ENCODE measurements at regions not wholly inside any gene's neighbourhood (a gene's known extent, or its start where the extent isn't known, plus 50 kb on each side); places are given as distances from the start of the nearest gene placed in this dataset.
A peak's percentile ranks its signal among the peaks of the same experiment; 100 is the strongest.
"Not testable (repeated sequence)": the region's sequence is repeated elsewhere in the genome, so short reads cannot be mapped to it uniquely, and the experiment has no call there.

DNA sequence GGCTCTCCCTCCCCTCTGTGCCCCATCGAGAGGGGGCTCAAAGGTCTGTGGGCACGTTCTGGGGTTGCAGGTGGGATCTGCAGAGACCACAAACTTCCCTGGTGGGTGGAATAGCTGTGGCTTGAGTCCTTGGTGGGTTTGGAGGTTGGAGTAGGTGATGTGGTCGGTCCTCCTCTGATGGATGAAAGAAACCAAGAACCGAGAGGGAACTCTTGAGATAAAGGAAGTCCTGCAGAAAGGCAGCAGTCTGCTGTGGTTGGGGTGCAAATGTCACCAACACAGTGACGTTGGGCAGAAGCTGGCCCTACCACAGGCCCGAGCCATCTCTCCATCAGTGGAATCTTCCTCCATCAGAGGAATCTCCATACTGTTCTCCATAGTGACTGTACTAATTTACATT lies 171.8 kb downstream of the FCRL5 start (continued):
- TF ChIP-seq ZNF462 (CRISPR knock-in tag; IDR thresholded peaks at IDR 0.05) (no peak), EZH2phosphoT487 (IDR thresholded peaks at IDR 0.05; ENCODE audit: unreplicated experiment) (no peak), CTCF (conservative IDR thresholded peaks at IDR 0.05; ENCODE audit: low read depth in 2 of 2) (no peak), POLR2AphosphoS5 (IDR thresholded peaks at IDR 0.05; ENCODE audit: low read depth) (no peak)

DNA sequence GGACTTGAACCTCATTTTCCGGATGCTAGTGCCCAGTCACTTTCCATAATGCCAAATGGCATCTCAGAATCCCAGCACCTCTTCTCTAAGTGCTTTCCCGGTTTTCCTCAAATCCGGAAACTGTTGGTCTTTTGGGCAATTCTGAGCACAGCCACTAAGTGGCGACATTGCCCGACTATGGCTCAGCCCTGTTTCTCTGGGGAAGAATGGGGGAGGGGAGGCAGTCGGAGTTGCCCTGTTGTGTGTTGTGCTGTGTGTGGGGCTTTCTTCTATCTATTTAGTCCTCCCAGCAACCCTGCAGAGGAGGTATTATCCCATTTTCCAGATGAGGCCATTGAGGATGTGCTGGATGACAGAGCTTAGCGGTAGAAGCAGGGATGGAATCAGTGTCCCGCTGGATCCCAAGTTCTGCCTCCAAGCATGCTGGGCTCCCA lies 175.0 kb downstream of the FCRL5 start:
- TF ChIP-seq CTCF (conservative IDR thresholded peaks at IDR 0.05; ENCODE audit: low read depth in 2 of 2): peak; percentile 56 to 78
- not testable (repeated sequence) for H3K4me2 ChIP-seq; H3K36me3 ChIP-seq (ENCODE audit: insufficient read depth); H3K9me3 Mint-ChIP-seq; H3K27me3 Mint-ChIP-seq (ENCODE audit: insufficient read depth, low read depth, poor library complexity); H3K4me3 Mint-ChIP-seq; H4K20me1 ChIP-seq (replicated peaks; ENCODE audit: insufficient read depth); H3F3A ChIP-seq (replicated peaks; ENCODE audit: low read depth); H3K79me2 ChIP-seq (replicated peaks; ENCODE audit: insufficient read depth); H3K27ac Mint-ChIP-seq; H3K4me3 ChIP-seq; H3K27ac ChIP-seq (ENCODE audit: low read depth); H3K9me2 ChIP-seq (ENCODE audit: insufficient read depth); H3K27me3 ChIP-seq (ENCODE audit: insufficient read depth); H3K36me3 Mint-ChIP-seq (ENCODE audit: low read depth); H3K4me1 ChIP-seq (ENCODE audit: insufficient read depth)
- H2AFZ ChIP-seq: peak overlapping the region; percentile 97
- peaks cover 10% of the 10 kb centered on the region; the same call in 1 of the 3 replicates for H3K4me1 Mint-ChIP-seq
- DNase-seq (ENCODE audit: low spot score): peak; percentile 83
- peak; percentile 92 for ATAC-seq
